DMS153 treated with DMSO at 0.1 percent for 48 hours (cell line): ENCODE measurements at regions not wholly inside any gene's neighbourhood (a gene's known extent, or its start where the extent isn't known, plus 50 kb on each side); places are given as distances from the start of the nearest gene placed in this dataset.
A peak's percentile ranks its signal among the peaks of the same experiment; 100 is the strongest.

Source experiments
- DNase-seq: peaks from one replicate; lab custom pipeline; 2025; ENCODE audit not compliant: unreplicated experiment; lab: John Stamatoyannopoulos, UW

- no peak for DNase-seq
These were observed 561.5 kb downstream of the USP25 start for GRCh38 chr21:16291296-16291695.

- no peak for DNase-seq
These were observed 564.3 kb downstream of the USP25 start for GRCh38 chr21:16294128-16294527.

GRCh38 chr21:16302851-16303282, 573.1 kb downstream of the USP25 start:
- no peak for DNase-seq

GRCh38 chr21:16304174-16305095, 574.7 kb downstream of the USP25 start:
- no peak for DNase-seq

GRCh38 chr21:16305686-16306085, 575.9 kb downstream of the USP25 start:
- DNase-seq, result no peak

- DNase-seq, result no peak
These were observed 577.5 kb downstream of the USP25 start for GRCh38 chr21:16307256-16307655.

- no peak for DNase-seq
These were observed 578.5 kb downstream of the USP25 start for GRCh38 chr21:16308269-16308668.

- DNase-seq, result no peak
These were observed 579.6 kb downstream of the USP25 start for GRCh38 chr21:16309250-16309971.

GRCh38 chr21:16310176-16310575, 580.4 kb downstream of the USP25 start:
- DNase-seq, result no peak

- no peak for DNase-seq
These were observed 581.4 kb downstream of the USP25 start for GRCh38 chr21:16311229-16311628.

- no peak for DNase-seq
These were observed 582.5 kb downstream of the USP25 start for GRCh38 chr21:16312321-16312720.

GRCh38 chr21:16315223-16315622, 585.4 kb downstream of the USP25 start:
- no peak for DNase-seq

- no peak for DNase-seq
These were observed 589.0 kb downstream of the USP25 start for GRCh38 chr21:16318651-16319300.

GRCh38 chr21:16320110-16320509, 590.3 kb downstream of the USP25 start:
- no peak for DNase-seq

GRCh38 chr21:16322454-16322853, 592.7 kb downstream of the USP25 start:
- DNase-seq, result no peak

GRCh38 chr21:16323596-16323995, 593.8 kb downstream of the USP25 start:
- DNase-seq, result no peak

GRCh38 chr21:16324630-16325029, 594.8 kb downstream of the USP25 start:
- DNase-seq, result no peak

GRCh38 chr21:16330082-16330907, 600.5 kb downstream of the USP25 start:
- peak; percentile 14 for DNase-seq

- DNase-seq, result no peak
These were observed 601.1 kb downstream of the USP25 start for GRCh38 chr21:16330908-16331268.

GRCh38 chr21:16337266-16337665, 607.5 kb downstream of the USP25 start:
- no peak for DNase-seq

- no peak for DNase-seq
These were observed 613.1 kb downstream of the USP25 start for GRCh38 chr21:16342932-16343331.
